Cardiac muscle cell (in vitro differentiated cells and primary cell): ENCODE measurements at regions not wholly inside any gene's neighbourhood (a gene's known extent, or its start where the extent isn't known, plus 50 kb on each side); places are given as distances from the start of the nearest gene placed in this dataset.

ENCODE experiments used
- DNase-seq, 2 donors: peaks; one replicate each; pipeline versions ENCODE4 v3.0.0 to v3.0.0-alpha.2; 2010 to 2017; ENCODE audit warnings: low read depth in 1 of 2, low spot score in 1 of 2
- H3K27ac ChIP-seq: fragments of 200-600 bp; sonication (generic); 2 replicates; pipeline ENCODE4 v1.5.1; 2016
- H3K27me3 ChIP-seq: fragments of 200-600 bp; sonication (generic); 2 replicates; pipeline ENCODE4 v1.6.0; 2016; ENCODE audit warnings: control low read depth
- H3K36me3 ChIP-seq: fragments of 200-600 bp; sonication (generic); 2 replicates; pipeline ENCODE4 v1.5.1; 2016; ENCODE audit warnings: control low read depth
- H3K4me1 ChIP-seq: fragments of 200-600 bp; sonication (generic); 2 replicates; pipeline ENCODE4 v1.8.1; 2017; ENCODE audit warnings: low read depth, mild to moderate bottlenecking, mixed run types
- H3K4me3 ChIP-seq: fragments of 200-600 bp; sonication (generic); 2 replicates; pipeline ENCODE4 v1.5.1; 2016; ENCODE audit warnings: mild to moderate bottlenecking
- H3K9me3 ChIP-seq: fragments of 200-600 bp; sonication (generic); 2 replicates; pipeline ENCODE4 v1.5.1; 2017; ENCODE audit warnings: low read depth, mild to moderate bottlenecking, control low read depth
- CTCF ChIP-seq: IDR thresholded peaks from 2 replicates; pipeline ENCODE4 v1.5.1; 2012; ENCODE audit warnings: low read depth, mild to moderate bottlenecking, low read length

- Histone ChIP-seq H3K4me3 (no peak overlapping the region), H3K9me3 (no peaks in the 10 kb centered on the region), H3K27me3 (no peaks in the 10 kb centered on the region), H3K36me3 (no peaks in the 10 kb centered on the region), H3K27ac (no peak overlapping the region), H3K4me1 (no peaks in the 10 kb centered on the region)
- DNase-seq: no peak
- TF ChIP-seq CTCF: no peak
These were observed 216.2 kb upstream of the LINC00305 start for GRCh38 chr18:64365106-64365505.

- no peaks in the 10 kb centered on the region for H3K36me3 ChIP-seq
- no peaks in the 10 kb centered on the region for H3K9me3 ChIP-seq
- peaks cover 5% of the 10 kb centered on the region for H3K4me1 ChIP-seq
- no peaks in the 10 kb centered on the region for H3K27me3 ChIP-seq
- no peak for TF ChIP-seq CTCF
- H3K27ac ChIP-seq: no peak overlapping the region
- no peak overlapping the region for H3K4me3 ChIP-seq
- DNase-seq: no peak
These were observed 188.8 kb upstream of the LINC00305 start for GRCh38 chr18:64337673-64338072.

GRCh38 chr18:64337018-64337417 is 188.1 kb upstream of the LINC00305 start:
- no peak for TF ChIP-seq CTCF
- Histone ChIP-seq H3K27ac (no peak overlapping the region), H3K36me3 (no peaks in the 10 kb centered on the region), H3K4me1 (peaks cover 8% of the 10 kb centered on the region), H3K9me3 (no peaks in the 10 kb centered on the region), H3K4me3 (no peak overlapping the region), H3K27me3 (no peaks in the 10 kb centered on the region)
- no peak for DNase-seq

- peaks cover 8% of the 10 kb centered on the region for H3K4me1 ChIP-seq
- H3K36me3 ChIP-seq: no peaks in the 10 kb centered on the region
- H3K9me3 ChIP-seq: no peaks in the 10 kb centered on the region
- no peak overlapping the region for H3K4me3 ChIP-seq
- no peak for TF ChIP-seq CTCF
- DNase-seq: no peak
- H3K27me3 ChIP-seq: no peaks in the 10 kb centered on the region
- no peak overlapping the region for H3K27ac ChIP-seq
These were observed 185.9 kb upstream of the LINC00305 start for GRCh38 chr18:64334748-64335147.

GRCh38 chr18:64333584-64333983 is 184.7 kb upstream of the LINC00305 start:
- TF ChIP-seq CTCF: no peak

GRCh38 chr18:64332835-64333234 is 183.9 kb upstream of the LINC00305 start:
- no peaks in the 10 kb centered on the region for H3K36me3 ChIP-seq

More at GRCh38 chr18:64333584-64333983, 184.7 kb upstream of the LINC00305 start:
- Histone ChIP-seq H3K36me3 (no peaks in the 10 kb centered on the region), H3K9me3 (no peaks in the 10 kb centered on the region), H3K27ac (no peak overlapping the region), H3K4me1 (peaks cover 8% of the 10 kb centered on the region), H3K27me3 (no peaks in the 10 kb centered on the region), H3K4me3 (no peak overlapping the region)
- no peak for DNase-seq

More at GRCh38 chr18:64332835-64333234, 183.9 kb upstream of the LINC00305 start:
- Histone ChIP-seq H3K9me3 (no peaks in the 10 kb centered on the region), H3K27me3 (no peaks in the 10 kb centered on the region), H3K4me3 (no peak overlapping the region), H3K4me1 (peaks cover 8% of the 10 kb centered on the region), H3K27ac (no peak overlapping the region)
- peak in 1 of 2 donors; percentile 57 for DNase-seq
- TF ChIP-seq CTCF: no peak
